ENCODE measurements at regions not wholly inside any gene's neighbourhood (a gene's known extent, or its start where the extent isn't known, plus 50 kb on each side); places are given as distances from the start of the nearest gene placed in this dataset.
"Not testable (repeated sequence)": the region's sequence is repeated elsewhere in the genome, so short reads cannot be mapped to it uniquely, and the experiment has no call there.

GRCh38 chr9:66278809-66279208 lies 541.9 kb downstream of the FOXD4L4 start:
- not testable (repeated sequence) for H2BK5ac ChIP-seq (ENCODE audit: low read depth, low read length, poor library complexity, severe bottlenecking); H3K4me1 ChIP-seq (ENCODE audit: control insufficient read depth, insufficient read depth, low read depth, low read length); H4K8ac ChIP-seq (ENCODE audit: low read length); H3K36me3 ChIP-seq (ENCODE audit: control insufficient read depth in 1 of 2, insufficient read depth in 2 of 2, low read depth in 1 of 2, low read length in 2 of 2); H2BK120ac ChIP-seq (ENCODE audit: low read depth, low read length); H3K27me3 ChIP-seq (ENCODE audit: control insufficient read depth in 1 of 2, insufficient read depth in 1 of 2, low read length in 2 of 2); H3K18ac ChIP-seq (ENCODE audit: low read depth in 1 of 2, low read length in 2 of 2); H3K27ac ChIP-seq (ENCODE audit: low read length, poor library complexity, severe bottlenecking); H3K79me1 ChIP-seq (replicated peaks; ENCODE audit: low read length, poor library complexity, severe bottlenecking); H3K4me2 ChIP-seq (ENCODE audit: low read length, poor library complexity, severe bottlenecking); H2BK15ac ChIP-seq (ENCODE audit: low read depth, poor library complexity, severe bottlenecking); H3K9ac ChIP-seq (ENCODE audit: low read length); H3K9me3 ChIP-seq (ENCODE audit: control insufficient read depth, low read length); DNase-seq; H3K4me3 ChIP-seq (ENCODE audit: insufficient read depth in 1 of 2, low read depth in 1 of 2, low read length in 2 of 2); H4K91ac ChIP-seq (ENCODE audit: low read length); H3K23ac ChIP-seq (ENCODE audit: low read length in 2 of 2); H2AFZ ChIP-seq (ENCODE audit: low read depth, low read length); H2BK12ac ChIP-seq (ENCODE audit: low read length in 2 of 2); H3K4ac ChIP-seq (ENCODE audit: low read depth in 1 of 2, low read length in 2 of 2); H3K14ac ChIP-seq (ENCODE audit: low read length in 2 of 2); H2AK5ac ChIP-seq (ENCODE audit: low read length, severe bottlenecking)
- no CpG with 5 or more reads among the region's 5 CpGs for WGBS
